Loucy (cell line): ENCODE measurements at regions not wholly inside any gene's neighbourhood (a gene's known extent, or its start where the extent isn't known, plus 50 kb on each side); places are given as distances from the start of the nearest gene placed in this dataset.

Source experiments
- H2AFZ ChIP-seq: fragments of 200-600 bp; sonication (generic); 2 replicates; pipeline ENCODE4 v1.6.0; 2016; ENCODE audit warnings: antibody characterized with exemption, mild to moderate bottlenecking, low read length, moderate library complexity
- H3F3A ChIP-seq: fragments of 200-600 bp; 2 replicates; pipeline ENCODE4 v1.6.0; 2016; ENCODE audit warnings: antibody characterized with exemption, low read depth, mild to moderate bottlenecking
- H3K27me3 ChIP-seq: fragments of 200-600 bp; sonication (generic); 2 replicates; pipeline ENCODE4 v1.6.1; 2014; ENCODE audit warnings: low read length, mild to moderate bottlenecking; ENCODE audit not compliant: insufficient read depth, poor library complexity, severe bottlenecking
- H3K36me3 ChIP-seq: fragments of 200-600 bp; sonication (generic); 2 replicates; pipeline ENCODE4 v1.6.1; 2016; ENCODE audit warnings: low read length; ENCODE audit not compliant: insufficient read depth
- H3K4me1 ChIP-seq: fragments of 200-600 bp; sonication (generic); 2 replicates; pipeline ENCODE4 v1.5.1; 2014; ENCODE audit warnings: low read length, mild to moderate bottlenecking; ENCODE audit not compliant: insufficient read depth, poor library complexity, severe bottlenecking
- H3K4me2 ChIP-seq: fragments of 200-600 bp; sonication (generic); 2 replicates; pipeline ENCODE4 v1.6.0; 2014; ENCODE audit warnings: antibody characterized with exemption, low read length, low read depth, mild to moderate bottlenecking; ENCODE audit not compliant: poor library complexity, severe bottlenecking
- H3K4me3 ChIP-seq: fragments of 200-600 bp; sonication (generic); 2 replicates; pipeline ENCODE4 v1.5.1; 2014; ENCODE audit warnings: low read length, mild to moderate bottlenecking, mixed read lengths; ENCODE audit not compliant: poor library complexity, severe bottlenecking
- H3K79me2 ChIP-seq: fragments of 200-600 bp; sonication (generic); 2 replicates; pipeline ENCODE4 v1.6.1; 2014; ENCODE audit warnings: low read length; ENCODE audit not compliant: insufficient read depth
- H3K9ac ChIP-seq: fragments of 200-600 bp; sonication (generic); 2 replicates; pipeline ENCODE4 v1.6.0; 2014; ENCODE audit warnings: mild to moderate bottlenecking, low read depth, low read length, moderate library complexity; ENCODE audit not compliant: poor library complexity, severe bottlenecking
- H3K9me2 ChIP-seq: fragments of 200-600 bp; sonication (generic); replicated peaks from 2 replicates; pipeline ENCODE4 v1.6.1; 2016; ENCODE audit warnings: low read depth, low read length, mixed read lengths
- H3K9me3 ChIP-seq: fragments of 200-600 bp; sonication (generic); 2 replicates; pipeline ENCODE4 v1.6.1; 2014; ENCODE audit warnings: mild to moderate bottlenecking, antibody characterized with exemption, low read length, low read depth; ENCODE audit not compliant: insufficient read depth
- H4K20me1 ChIP-seq: fragments of 200-600 bp; sonication (generic); 2 replicates; pipeline ENCODE4 v1.6.0; 2014; ENCODE audit warnings: antibody characterized with exemption, low read length, mild to moderate bottlenecking; ENCODE audit not compliant: insufficient read depth, poor library complexity, severe bottlenecking
- CTCF ChIP-seq: fragments of 200-600 bp; sonication (generic); conservative IDR thresholded peaks from 2 replicates; pipeline ENCODE4 v1.5.1; 2014; ENCODE audit warnings: mild to moderate bottlenecking, antibody characterized with exemption, low read length
- EZH2phosphoT487 ChIP-seq: fragments of 200-600 bp; IDR thresholded peaks from 2 replicates; pipeline ENCODE4 v1.6.1; 2018; ENCODE audit warnings: antibody characterized with exemption, mild to moderate bottlenecking, moderate library complexity, borderline replicate concordance

GRCh38 chr4:153904011-153904410 is 115.1 kb upstream of the SFRP2 start:
- no peak overlapping the region for H2AFZ ChIP-seq
- H3K27me3 ChIP-seq, result no peaks in the 10 kb centered on the region
- no peak overlapping the region for H3K4me3 ChIP-seq
- no peaks in the 10 kb centered on the region for H3K9me3 ChIP-seq
- no peaks in the 10 kb centered on the region for H3F3A ChIP-seq
- no peaks in the 10 kb centered on the region for H3K36me3 ChIP-seq
- no peak overlapping the region for H3K9ac ChIP-seq
- H3K4me1 ChIP-seq, result peaks cover 20% of the 10 kb centered on the region
- no peaks in the 10 kb centered on the region for H4K20me1 ChIP-seq
- H3K4me2 ChIP-seq, result no peak overlapping the region
- TF ChIP-seq CTCF (no peak), EZH2phosphoT487 (no peak)
- H3K79me2 ChIP-seq, result no peaks in the 10 kb centered on the region
- H3K9me2 ChIP-seq, result no peaks in the 10 kb centered on the region

GRCh38 chr4:153901220-153901619 is 112.3 kb upstream of the SFRP2 start:
- no peak for TF ChIP-seq CTCF
- no peaks in the 10 kb centered on the region for H4K20me1 ChIP-seq
- H3K36me3 ChIP-seq, result no peaks in the 10 kb centered on the region
- no peaks in the 10 kb centered on the region for H3F3A ChIP-seq
- H3K4me2 ChIP-seq, result no peak overlapping the region
- no peaks in the 10 kb centered on the region for H3K27me3 ChIP-seq
- no peak overlapping the region for H3K4me3 ChIP-seq
- H2AFZ ChIP-seq, result peak overlapping the region; percentile 58
- no peaks in the 10 kb centered on the region for H3K9me3 ChIP-seq
- no peaks in the 10 kb centered on the region for H3K9me2 ChIP-seq
- H3K79me2 ChIP-seq, result no peaks in the 10 kb centered on the region
- peaks cover 3% of the 10 kb centered on the region for H3K4me1 ChIP-seq
- no peak overlapping the region for H3K9ac ChIP-seq

- Histone ChIP-seq H3K9me3 (no peaks in the 10 kb centered on the region), H3F3A (no peaks in the 10 kb centered on the region), H3K9ac (no peak overlapping the region), H3K4me2 (no peak overlapping the region), H2AFZ (peak overlapping the region; percentile 58; the same call in 1 of the 2 replicates), H3K27me3 (no peaks in the 10 kb centered on the region), H3K79me2 (no peaks in the 10 kb centered on the region), H3K9me2 (no peaks in the 10 kb centered on the region), H3K4me1 (peaks cover 3% of the 10 kb centered on the region), H4K20me1 (no peaks in the 10 kb centered on the region), H3K4me3 (no peak overlapping the region), H3K36me3 (no peaks in the 10 kb centered on the region)
- TF ChIP-seq CTCF (no peak), EZH2phosphoT487 (no peak)
These were observed 111.5 kb upstream of the SFRP2 start for GRCh38 chr4:153900426-153900825.
